HG03095 (cell line): ENCODE measurements at regions not wholly inside any gene's neighbourhood (a gene's known extent, or its start where the extent isn't known, plus 50 kb on each side); places are given as distances from the start of the nearest gene placed in this dataset.

Source experiments
- ATAC-seq: cut with Tn5 transposase; IDR thresholded peaks from one replicate; pipeline ENCODE4 v1.9.1; 2021; ENCODE audit warnings: moderate library complexity; ENCODE audit not compliant: unreplicated experiment

DNA sequence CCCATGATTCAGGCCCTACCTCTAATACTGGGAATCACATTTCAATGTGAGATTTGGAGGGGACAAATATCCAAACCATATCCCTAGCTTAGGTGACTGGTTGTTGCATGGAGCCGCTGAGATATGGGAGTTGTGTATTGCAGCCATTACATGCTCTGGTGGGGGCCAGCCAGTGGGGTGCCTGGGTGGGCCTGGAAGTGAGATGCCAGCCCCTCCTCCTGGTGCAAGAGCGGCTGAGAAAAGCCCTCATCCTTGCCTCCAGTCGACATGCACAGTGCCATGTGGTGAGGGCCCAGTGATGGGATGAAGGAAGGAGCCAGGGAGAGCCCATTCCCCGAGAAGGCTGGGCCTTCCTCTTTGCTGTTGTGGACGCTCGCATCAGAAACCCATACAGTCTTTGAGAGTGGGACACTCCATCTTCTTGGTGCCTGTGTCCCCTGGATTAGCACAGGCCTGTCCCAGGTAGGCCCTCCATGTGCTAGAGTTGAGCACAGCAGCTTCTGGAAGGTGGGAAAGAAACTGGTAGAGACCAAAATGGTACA, 1043.0 kb downstream of the TBC1D22A start:
- ATAC-seq: no peak

DNA sequence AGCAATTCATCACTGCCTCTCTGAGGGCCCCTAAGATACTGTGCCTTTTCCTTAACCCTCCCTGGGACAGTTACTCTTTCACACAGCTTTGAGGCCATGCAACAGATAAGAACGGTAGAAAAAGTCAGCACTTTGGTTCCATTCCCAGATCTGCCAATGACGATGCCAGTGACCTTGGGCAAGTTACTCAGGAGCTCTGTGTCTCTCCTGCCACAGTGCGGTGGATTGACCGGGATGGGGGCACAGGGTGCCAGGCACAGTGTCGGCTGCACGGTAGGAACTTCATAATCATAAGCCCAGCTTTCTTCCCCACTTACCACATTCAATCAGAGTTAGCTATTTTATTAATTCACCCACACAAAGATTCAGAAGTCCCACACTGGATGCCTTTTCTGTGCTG, 1041.8 kb downstream of the TBC1D22A start:
- no peak for ATAC-seq

GRCh38 chr22:47802421-47802820, 1040.0 kb downstream of the TBC1D22A start:
- no peak for ATAC-seq

DNA sequence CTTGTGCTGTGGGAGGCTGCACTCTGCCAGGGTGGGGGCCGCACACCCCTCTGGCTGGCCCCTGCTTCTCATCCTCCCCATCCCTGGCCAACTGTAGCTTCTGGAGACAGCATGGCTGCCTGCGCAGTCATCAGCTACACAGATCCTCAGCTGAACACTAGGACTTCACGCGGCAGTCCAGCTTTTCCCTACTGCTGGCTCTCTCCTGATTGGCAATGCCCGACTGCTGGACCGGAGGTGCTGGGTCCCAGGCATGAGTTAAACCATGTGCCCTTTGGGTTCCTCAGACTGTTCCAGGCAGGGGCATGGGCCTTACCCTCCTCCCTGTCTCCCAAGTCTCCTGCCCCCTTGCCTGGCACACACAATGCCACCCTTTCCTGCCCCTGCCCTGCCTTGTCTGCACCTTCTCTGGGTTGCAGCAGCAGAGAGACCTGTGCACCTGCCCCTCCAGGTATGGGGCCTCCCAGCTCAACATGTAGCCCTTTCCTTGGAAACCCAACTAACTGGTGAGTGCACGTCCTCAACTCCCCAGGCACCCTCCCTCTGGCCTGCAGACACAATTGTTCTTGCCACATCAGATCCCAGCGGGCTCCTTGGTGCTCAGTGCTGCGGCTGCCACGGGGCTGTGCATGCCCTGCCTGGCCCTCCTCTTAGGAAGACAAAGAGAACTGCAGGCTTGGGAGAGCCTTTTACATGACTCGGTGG, 1039.2 kb downstream of the TBC1D22A start:
- no peak for ATAC-seq

GRCh38 chr22:47798229-47798628, 1035.8 kb downstream of the TBC1D22A start:
- no peak for ATAC-seq

DNA sequence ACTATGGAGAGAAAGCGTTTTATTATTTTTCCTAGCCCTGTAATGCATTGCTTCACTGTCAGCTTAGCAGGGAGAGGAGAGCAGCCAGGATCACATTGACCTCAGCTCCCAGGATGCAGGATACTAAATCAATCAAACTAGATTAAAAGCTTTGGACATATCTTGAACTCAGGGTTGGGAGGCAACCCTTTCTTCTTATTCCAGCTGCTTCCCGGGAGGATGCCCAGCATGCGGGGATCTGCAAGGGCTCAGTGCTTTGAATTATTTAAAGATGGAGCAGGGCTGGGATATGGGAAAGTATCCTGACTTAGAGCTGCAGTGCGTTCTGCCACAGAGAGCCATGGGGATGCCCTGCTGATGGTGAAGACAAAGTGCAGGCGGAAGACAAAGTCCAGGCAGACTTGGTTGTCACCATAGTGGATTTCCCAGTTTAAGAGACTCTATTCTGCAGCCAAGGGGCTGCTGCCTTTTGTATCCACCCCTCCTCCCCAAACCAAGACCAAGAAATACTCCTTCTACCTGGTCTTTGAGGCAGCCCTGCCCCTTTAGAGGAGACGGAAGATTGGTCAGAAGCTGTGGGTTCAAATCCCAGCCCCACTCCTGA, 1035.0 kb downstream of the TBC1D22A start:
- no peak for ATAC-seq

DNA sequence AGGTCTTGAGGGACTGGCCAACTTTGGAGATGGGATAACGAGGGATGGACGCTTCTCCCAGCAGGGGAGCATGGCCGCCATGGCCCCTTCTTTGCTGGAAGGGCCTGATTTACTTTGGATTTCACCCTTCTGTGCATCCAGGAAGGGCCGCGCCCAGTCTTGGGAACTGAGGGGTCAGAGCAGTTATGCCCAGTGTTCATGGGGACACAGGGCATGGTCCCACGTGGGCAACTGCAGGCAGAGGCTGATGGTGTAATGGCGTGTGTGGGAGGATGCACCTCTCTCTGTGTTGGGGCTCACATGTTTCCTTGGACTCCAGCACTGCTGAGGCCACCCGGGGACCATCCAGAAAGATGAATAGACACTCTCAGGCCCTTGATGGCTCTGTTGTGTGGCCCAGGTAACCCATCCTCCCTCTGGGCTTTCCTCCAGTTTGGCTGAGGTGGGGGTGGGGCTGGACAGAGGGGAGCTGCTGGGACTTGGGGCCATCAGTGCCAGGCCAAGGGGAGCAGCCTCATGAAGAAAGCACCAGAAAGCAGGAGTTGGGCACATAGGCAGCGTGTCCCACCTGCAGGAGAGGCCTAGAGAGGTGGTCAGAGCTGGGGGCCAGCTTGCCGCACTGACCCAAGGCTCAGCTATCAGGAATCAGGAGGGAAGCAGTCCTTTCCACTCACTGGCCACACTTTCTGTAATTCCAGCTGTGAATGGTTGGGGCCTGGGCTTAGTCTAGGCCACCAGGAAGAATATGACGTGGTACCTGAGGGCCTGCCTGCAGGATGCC, 1033.9 kb downstream of the TBC1D22A start:
- ATAC-seq: no peak

DNA sequence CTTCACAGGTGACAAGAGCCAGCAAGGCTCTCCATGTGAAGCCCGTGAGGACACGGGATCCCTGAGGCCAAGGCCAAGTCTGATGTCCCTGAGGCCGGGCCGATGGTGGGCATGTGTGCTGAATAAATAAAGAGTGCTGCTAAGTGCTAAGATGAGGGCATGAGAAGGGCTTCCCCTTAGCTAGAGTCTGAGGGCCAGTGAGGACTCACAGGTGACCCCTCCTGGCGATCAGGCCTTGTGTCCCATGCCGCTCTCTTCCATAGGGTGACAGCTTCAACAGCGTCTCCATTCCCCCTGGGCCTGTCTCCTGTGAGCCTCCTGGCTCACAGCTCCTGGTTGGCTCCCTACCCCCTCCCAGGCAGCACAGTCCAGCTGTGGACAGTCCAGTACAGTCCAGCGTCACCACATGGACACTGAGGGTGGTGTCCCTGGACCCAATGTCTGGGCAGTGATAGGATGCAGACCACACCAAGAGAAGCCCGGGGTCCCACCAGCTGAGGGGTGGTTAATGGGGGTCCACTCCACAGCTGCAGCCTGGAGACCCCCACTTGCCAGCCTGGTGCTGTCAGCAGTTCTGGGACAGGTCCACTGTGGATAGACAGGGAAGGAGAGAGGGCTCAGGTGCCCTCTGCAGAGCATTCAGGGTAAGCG, 1033.2 kb downstream of the TBC1D22A start:
- ATAC-seq: no peak

DNA sequence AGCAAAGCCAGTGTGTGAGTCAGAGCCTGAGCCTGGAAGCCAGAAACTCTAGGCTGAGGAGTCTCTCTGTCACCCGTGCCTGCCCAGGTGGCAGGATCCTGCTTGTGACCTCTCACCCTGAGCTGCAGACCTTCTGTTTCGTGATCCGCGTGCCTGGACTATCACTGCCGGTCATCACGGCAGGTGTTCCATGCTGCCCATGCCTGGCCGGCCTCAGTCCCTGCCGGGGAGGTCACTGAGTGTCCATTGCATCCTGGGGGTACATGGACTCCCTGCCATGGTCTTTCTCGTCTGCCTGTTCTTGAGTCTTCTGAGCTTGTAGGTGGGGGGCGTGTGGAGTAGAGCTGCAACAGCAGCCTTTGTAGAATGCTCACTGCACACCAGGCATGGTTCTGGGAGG, 1032.4 kb downstream of the TBC1D22A start:
- no peak for ATAC-seq

- no peak for ATAC-seq
Measured at GRCh38 chr22:47793304-47794101, 1031.1 kb downstream of the TBC1D22A start.

DNA sequence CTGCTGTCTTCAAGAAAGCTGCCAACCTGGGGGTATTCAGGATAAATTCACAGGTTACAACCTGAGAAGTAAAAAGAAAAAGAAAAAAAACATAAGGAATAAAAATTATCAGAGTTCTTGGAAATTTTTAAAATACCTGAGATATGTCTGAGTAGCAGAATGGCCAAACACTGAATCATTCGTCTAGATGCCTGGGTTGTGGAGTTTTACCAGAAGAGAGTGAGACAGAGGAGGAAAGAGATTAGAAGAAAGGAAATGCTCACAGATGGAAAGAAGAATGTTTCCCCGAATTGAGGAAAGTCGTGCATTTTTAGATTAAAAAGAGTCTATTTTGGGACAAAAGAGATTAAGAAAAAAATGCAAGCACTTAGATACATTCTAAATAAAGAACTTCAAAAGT, 1026.7 kb downstream of the TBC1D22A start:
- ATAC-seq: no peak

GRCh38 chr22:47788461-47788860, 1026.0 kb downstream of the TBC1D22A start:
- no peak for ATAC-seq

DNA sequence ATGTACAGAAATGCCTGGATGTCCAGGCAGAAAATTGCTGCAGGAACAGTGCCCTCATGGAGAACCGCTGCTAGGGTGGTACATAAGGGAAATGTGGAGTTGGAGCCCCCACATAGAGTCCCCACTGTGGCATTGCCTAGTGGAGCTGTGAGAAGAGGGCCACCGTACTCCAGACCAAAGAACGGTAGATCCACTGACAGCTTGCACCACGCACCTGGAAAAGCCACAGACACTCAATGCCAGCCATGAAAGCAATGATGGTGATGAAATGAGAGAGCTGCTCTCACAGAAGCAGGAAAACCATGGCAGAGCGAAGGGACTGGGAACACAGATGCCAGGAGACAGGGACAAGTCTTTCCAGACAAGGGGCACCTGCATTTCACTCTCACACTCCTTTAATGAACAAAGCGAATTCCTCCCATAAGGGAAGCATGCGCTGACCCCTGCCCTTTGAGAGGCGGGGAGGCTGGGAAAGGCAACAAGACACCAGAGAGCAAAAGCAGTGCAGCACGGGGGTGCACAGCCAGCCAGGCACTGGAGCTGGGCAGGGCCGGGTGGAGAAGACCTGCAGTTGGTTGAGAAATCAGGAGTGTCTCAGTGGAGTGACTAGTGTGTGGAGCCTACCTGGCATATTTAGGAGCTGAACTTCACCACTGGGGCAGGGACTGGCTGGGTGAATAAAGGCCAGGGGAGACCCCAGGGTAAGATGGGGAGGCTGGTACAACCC, 1025.2 kb downstream of the TBC1D22A start:
- no peak for ATAC-seq

DNA sequence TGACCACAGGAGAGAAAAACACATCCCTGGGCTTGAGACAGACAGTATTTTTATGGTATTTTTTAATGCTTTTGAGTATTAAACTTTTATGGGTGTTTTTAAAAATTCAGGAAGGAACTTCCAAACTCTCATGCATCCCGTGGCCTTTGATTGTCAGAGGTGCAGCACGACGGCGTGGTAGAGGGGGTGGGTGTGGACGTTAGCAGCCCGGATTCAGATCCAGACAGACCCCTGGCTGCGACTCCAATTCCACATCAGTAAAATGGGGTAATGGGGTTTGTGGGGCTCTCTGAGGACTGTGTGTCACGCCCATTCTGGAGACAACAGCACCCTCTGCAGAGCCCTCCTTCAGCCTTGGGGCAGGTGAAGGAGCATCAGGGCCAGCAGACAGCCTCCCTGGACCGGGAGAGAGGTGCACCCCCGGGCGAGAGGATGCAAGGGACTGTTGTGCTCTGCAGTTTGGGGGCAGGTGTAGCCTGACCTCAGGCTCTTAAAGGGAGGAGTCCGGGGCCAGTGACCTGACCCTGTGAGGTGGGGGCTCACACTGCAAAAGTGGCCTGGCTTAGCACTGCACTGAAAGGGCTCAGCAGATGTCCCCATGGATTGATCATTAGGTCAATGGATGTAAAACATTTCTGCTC, 1024.3 kb downstream of the TBC1D22A start:
- ATAC-seq: no peak

DNA sequence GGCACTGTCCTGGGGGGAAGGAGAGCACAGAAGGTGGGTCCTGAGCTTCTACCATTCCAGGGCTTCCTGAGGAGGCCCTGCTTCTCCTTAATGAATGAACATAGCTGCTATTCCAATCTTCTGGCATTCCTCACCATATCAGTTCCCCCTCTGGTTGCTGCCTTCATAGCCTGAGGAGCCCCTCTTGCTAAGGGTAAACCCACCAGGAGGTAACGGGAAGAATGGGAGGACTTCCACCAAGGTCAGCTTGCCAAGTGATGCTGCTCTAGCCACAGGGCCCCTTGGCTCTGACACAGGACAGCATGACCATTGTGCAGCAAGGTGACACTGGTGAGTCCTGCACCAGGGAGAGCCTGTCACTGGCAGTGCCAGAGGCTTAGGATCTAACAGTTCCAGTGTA, 1022.5 kb downstream of the TBC1D22A start:
- ATAC-seq: no peak

GRCh38 chr22:47784367-47784983, 1022.0 kb downstream of the TBC1D22A start:
- ATAC-seq: no peak

DNA sequence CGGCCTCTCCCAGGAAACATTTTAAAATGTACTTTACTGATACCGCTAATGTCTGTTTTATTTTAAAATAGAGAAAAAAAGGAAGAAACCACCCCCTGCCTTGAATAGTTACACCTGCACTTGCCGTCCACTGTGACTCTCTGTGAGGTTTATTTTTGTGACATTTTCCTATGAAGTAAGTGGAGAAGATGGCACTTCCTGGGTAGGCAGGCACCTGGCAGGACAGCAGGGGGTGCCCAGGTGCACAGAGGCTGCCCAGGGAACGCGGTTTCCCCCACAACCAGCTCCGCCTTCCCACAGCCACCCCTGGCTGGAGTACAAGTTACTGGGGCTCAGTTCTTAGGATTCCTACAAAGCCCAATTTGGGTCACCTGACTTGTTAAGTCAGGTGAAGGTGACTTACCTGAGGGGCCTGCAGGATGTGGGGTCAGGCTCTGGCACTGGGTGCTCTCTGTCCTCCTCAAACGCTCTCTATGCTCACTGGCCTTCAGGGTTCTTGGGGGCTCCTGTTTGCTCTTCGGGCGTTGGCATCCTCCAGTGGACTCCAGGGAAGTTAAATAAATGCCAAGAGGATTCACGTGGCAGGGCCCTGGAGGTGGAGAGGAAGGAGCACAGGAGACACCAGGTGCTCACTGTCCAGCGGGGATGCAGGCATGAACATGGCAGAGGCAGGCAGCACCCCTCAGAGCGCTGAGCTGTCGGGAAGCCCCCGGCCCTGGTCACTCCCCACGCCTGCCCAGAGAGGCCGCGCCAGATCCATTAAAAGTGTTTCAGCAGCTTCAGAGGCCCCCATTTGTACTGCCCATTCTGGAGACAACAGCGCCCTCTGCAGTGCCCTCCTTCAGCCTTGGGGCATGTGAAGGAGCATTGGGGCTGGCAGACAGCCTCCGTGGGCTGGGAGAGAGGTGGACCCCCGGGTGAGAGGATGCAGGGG, 1021.2 kb downstream of the TBC1D22A start:
- ATAC-seq: no peak
